Suppressor macrophage (primary cell): ENCODE measurements at regions not wholly inside any gene's neighbourhood (a gene's known extent, or its start where the extent isn't known, plus 50 kb on each side); places are given as distances from the start of the nearest gene placed in this dataset.
"Not testable (repeated sequence)": the region's sequence is repeated elsewhere in the genome, so short reads cannot be mapped to it uniquely, and the experiment has no call there.

ENCODE experiments used
- DNase-seq, 4 experiments: peaks; one replicate each; pipeline ENCODE4 v3.0.0-alpha.2; 2020 to 2022

DNA sequence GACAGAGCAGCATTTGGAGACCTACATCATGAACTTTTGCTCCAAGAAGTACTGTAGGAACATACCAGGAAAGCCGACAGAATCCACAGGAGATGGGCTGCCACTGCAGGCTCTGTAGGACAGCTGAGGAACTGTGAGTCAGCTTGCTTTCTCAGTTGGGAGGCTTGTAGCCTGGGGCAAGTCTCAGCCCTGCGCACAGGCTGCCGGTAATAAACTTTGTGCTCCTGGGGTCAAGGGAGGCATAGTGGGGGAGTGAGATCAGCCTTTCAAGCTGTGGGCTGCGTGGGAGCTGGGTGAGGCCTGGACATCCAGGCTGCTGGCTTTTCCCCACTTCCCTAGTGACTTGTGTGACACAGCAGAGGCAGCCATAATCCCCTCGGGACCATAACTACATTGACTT is 718.0 kb upstream of the CDH10 start:
- DNase-seq: no peak

DNA sequence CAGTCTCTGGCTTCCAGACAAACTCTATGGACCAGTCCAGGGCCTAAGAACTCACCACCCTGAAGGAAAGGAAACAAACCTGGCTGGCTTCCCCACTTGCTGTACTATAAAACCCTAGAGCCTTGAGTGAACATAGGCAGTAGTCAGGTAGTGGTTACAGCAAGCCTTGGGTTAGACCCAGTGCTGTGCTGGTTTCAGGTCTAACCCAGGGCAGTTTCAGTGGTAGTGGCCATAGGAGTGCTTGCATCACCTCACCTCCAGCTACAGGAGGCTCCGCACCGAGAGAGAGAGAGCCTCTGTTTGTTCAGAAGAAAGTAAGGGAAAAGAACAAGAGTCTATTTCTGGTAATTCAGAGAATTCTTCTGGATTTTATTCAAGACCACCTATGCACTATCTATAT is 714.1 kb upstream of the CDH10 start:
- DNase-seq: no peak

DNA sequence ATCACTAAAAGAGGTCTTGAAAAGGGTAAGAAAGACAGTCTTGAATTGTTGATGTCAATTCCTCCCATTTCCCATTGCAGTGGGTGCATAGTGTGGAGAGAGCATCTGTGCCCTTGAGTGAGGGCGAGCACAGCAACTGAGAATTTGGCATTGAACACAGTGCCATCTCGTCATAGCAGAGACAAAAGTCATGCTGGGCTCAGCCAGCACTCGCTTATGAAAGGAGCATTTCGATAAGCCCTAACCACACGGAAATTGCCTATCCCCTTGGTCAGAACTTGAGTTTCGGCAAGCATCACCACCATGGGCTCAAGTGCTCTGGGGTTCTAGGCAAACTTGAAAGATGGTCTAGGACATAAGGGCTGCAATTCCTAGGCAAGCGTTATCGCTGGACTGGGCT is 712.8 kb upstream of the CDH10 start:
- no peak for DNase-seq

DNA sequence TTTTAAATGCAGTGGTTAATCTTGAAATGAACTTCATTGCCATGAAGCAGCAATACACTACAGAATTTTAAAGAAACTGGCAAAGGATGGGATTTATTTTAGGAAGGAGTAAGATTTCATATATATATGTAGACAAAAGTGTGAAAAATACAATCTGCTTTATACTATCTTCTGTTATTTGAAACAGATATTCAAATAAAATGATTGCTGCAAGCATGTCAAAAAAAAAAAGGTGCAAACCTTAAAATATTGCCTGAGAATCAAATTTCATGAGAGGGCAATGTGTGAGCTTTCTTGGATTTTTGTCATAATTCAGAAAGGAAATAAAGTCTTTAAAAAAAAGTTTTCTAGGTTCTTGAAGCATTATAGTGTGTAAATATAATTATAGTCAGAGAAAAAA is 705.0 kb upstream of the CDH10 start:
- no peak for DNase-seq

DNA sequence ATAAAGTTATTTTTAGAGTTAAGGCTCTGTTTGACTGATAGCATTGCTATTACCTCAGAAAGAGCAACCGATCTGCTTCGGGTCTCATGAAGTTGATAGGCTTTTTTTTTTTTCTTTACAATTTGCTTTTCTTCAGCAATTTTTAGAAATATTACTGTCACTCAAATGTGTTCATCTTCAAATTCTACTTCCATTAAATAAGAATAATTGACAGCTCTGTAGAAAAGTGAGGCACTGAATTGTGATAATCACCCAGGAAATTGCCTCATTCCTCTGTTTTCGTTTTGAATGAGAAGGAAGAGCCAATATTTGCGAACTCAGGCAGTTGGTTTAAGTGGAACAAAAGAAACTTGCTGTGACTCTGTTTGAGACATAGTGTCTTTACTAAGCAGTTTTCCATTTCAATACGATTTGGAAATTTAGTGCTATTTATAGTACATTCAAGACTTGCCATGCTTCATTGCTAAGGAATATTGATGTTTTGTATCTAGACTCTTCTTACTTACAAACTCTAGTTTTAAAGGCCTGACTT is 700.5 kb upstream of the CDH10 start:
- no peak for DNase-seq

DNA sequence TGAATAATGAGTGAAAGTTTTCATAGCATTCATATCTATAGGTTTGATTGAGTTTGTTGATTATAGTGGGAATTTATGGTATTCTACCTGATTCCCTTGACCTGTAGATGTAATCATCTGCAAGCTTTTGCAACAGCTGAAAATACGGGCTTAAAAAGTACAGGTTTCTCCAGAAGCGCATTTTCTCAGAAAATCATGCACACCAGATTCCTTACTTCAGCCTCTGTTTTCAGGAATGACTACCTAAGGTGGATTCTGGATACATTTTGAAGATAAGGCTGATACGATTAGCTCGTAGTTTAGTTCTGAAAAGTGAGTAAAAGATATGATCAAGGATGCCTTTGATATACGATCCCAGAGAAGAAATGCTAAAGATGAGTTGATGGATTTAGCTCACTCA is 694.8 kb upstream of the CDH10 start:
- DNase-seq: no peak

DNA sequence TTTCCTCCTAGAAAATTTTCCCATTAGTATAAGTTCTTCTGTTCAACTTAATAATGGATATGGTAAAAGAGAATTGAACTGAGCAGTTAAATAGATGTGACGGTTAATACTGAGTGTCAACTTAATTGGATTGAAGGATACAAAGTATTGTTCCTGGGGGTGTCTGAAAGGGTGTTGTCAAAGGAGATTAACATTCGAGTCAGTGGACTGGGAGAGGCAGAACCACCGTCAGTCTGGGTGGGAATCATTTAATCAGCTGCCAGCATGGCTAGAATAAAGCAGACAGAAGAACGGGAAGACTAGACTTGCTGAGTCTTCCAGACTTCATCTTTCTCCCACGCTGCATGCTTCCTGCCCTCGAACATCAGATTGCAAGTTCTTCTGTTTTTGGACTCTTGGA is 689.6 kb upstream of the CDH10 start:
- DNase-seq: no peak

DNA sequence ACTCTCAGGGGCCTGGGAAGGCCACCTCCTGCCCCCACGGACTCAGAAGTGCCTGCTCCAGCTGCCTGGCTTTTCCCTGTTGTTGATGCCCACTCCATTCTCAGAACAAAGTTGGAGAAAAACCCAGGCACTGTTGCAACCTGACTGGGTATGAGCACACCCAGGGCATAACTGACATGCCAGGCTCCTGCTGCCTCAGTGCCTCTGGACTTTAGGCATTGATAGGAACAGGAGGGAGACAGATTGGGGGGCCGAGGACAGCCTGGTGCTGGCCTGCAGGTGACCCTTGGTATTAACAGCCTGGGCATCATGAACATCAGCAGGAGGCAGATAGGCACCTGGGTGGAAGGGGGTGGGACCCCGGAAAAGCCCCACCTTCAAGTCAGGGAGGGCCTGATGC is 685.9 kb upstream of the CDH10 start:
- no peak for DNase-seq

DNA sequence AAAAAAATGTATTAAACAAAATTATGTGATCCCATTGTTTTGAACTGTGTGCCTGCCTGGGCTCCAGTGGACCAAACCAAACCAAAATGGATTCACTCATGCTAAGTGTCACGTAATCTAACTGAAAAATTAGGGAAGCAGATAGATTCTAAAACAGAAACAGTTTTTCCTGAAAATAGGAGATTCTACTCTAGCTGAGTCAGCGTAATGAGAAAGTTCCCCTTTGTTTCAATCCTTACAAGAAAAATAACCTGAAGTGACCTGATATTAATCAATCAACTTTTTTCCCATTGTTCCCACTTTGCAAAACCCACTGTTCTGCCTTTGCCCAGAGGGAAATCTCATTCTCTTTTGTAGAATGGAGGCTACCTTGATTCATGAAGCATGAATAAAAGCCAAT is 682.4 kb upstream of the CDH10 start:
- no peak for DNase-seq

DNA sequence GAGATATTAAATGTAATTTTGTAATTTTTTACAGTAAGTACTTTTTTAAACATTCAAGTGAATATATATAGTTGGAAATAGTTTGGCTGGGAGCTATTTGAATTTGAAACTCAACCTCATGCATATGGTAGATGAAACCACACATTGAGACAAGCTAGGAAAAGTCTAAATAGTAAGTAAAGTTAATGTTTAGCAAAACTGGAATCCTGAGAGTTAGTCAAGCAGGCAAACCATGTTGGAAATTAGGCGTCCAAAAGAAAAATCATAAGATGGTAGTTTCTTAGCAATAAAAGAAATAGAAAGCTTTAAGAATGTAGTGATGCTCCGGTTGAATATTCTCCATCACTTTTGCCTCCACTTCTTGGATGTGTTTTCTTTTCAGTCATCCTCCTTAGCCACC is 657.1 kb upstream of the CDH10 start:
- DNase-seq: no peak

DNA sequence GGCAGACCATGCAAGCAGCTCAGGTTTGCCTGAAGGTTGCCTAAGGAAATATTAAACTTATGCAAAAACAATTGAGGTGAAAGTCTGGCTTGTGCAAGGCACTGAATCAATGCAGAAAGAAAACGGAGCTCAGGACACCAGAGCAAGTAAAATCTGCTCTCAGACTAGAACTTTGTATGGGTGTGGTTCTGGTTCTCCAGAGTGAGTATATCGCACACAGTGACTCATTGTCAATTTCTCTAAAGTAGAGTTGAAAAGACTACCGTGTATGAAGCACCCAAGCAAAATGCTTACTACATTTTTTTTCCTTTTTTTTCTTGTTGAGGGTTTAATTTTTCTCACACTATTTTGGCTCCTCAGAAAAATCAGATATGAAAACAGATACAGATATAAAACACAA is 650.3 kb upstream of the CDH10 start:
- no peak for DNase-seq

DNA sequence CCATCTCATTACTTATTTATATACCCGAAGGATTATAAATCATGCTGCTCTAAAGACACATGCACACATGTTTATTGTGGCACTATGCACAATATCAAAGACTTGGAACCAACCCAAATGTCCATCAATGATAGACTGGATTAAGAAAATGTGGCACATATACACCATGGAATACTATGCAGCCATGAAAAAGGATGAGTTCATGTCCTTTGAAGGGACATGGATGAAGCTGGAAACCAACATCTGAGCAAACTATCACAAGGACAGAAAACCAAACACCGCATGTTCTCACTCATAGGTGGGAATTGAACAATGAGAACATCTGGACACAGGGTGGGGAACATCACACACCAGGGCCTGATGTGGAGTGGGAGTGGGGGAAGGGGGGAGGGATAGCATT is 645.0 kb upstream of the CDH10 start:
- DNase-seq: not testable (repeated sequence)

DNA sequence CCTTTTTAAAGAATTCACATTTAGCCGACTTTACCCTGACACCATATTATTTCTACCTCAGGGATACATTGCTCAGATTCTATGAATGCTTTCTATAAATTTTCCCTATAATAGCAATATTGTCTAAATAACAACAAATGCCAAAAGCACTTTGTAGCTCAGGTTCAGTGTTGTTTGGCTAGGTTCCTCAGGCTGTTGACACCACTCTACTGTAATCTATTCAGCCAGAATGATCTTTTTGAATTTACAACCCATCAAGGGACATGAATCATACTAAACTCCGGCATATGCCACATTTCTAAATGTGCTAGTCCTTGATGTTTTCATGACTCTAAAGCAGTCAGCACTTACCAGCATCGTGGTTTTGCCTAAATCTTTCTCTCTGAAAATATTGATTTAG is 641.5 kb upstream of the CDH10 start:
- no peak for DNase-seq

DNA sequence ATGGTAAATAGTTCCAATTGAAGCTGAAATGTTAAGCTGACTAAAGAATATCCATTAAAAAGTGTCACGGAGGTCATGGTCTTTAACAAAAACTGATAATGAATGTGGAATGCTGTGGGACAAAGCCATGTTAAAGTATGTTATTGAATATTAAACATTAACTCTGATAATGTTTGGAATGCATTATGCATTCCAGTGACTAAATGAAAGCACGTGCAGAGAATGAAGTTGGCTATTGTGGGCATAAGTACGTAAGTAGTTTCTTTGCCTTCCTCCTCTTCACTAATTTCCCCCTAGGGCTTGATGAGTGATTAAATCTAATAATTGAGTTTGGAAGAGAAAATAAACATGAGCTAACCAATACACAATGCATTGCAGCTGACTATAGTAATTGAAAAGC is 640.4 kb upstream of the CDH10 start:
- no peak for DNase-seq

DNA sequence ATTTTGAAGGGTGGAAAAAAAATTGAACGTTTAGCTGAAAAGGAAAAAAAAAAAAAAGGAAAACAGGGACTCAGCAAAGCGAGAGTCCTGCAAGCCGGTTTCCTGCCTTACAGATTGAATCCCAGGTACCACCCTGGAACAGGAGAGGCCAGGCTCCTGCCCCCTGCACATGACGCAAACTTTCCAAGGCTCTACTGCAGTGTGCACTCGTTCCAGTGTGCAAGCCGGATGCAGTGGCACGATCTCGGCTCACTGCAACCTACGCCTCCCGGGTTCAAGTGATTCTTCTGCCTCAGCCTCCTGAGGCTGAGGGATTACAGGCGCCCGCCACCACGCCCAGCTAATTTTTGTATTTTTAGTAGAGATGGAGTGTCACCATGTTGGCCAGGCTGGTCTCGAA is 618.7 kb upstream of the CDH10 start:
- not testable (repeated sequence) for DNase-seq

DNA sequence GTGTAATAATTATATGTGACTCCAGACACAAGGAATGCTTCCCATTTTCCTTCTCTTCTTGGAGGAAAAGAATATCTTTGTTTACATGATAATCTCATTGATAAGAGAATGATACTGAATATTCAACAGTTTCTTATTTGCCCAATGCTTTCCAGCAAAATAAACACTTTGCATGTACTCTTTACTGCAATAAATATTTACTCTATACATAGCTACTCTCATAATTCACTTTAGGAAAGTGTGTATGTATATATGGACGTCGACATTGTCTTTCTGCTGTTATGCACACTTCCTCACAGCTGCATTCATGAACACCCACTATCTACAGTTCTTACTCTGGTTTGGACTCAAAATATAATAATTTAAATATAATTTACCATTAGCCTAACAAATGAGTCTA is 617.4 kb upstream of the CDH10 start:
- DNase-seq: no peak

DNA sequence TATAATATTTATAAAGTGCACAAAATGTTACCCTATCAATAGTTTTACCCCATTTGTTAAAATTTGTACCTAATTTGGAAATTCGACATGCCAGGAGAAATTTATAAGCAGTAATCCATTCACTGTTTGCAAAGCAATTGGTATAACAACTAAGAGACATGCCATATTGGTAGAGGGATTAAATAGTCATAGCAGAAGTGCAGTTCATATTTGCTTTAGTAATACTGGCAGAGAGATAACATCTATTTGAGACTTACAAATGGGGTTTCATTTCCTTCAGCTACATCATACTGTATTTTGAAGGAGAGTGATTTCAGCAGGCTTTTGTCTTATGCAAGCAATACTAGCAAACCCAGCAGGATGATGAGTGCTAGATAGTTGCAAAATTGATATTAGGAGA is 610.4 kb upstream of the CDH10 start:
- DNase-seq: no peak

DNA sequence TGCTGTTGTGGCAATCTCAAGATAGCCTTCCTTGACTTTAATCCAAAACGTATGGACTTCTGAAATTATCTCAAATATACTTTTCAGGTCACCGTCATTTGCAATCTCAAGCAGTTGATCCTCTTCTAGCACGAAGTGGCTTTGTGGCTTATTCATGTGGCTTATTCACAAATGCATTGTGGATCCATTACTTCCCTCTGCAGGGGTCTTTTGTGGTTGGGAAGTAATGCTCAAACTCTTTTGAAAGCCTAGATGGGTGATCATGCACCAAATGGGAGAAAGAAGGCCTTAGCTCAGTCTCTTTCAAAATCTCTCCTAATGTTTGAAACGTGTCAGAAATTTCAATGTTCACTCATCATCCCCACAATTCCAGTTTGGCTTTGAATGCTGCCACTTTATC is 597.2 kb upstream of the CDH10 start:
- DNase-seq: no peak

DNA sequence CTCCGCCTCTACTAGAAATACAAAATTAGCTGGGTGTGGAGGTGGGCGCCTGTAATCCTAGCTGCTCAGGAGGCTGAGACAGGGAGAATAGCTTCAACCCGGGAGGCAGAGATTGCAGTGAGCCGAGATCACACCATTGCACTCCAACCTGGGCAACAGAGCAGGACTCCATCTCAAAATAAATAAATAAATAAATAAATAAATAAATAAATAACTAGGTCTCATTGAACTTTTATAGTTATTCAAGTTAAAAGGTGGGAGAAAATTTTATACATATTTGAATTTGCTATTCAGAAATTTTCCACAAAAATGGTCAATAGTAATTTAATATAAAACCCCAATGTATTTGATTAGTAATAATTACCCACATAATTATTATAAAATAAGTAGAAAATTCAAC is 593.9 kb upstream of the CDH10 start:
- DNase-seq: not testable (repeated sequence)

DNA sequence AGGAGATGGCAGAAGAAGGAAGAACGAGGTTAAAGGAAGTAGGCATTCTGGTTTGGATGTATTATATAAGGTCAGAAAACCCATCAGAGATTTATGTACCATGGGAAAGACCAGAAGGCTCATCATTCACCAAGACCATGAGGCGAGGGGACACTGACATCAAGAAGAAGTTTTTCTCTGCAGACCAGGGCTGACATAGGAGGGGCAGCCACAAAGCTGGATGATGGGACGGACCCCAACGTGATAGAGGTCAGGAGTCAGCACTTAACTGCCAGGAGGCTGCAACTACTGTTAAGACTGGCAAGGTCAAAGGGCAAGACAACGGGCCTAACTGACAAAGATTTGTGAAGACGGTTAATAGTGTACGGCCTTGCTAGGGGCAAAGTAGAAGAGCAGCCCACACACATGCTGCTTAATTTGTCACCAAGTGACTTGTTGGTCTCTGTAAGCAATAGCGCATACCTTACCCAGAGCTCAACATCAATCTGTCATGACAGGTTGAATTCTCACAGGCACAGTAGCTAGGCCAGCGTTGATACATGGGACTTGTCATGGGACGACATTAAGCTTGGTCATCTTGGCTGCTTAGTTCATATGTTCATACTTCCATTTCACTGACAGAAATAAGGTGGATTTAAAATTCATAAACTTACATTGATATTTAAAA is 579.7 kb upstream of the CDH10 start:
- DNase-seq: no peak

DNA sequence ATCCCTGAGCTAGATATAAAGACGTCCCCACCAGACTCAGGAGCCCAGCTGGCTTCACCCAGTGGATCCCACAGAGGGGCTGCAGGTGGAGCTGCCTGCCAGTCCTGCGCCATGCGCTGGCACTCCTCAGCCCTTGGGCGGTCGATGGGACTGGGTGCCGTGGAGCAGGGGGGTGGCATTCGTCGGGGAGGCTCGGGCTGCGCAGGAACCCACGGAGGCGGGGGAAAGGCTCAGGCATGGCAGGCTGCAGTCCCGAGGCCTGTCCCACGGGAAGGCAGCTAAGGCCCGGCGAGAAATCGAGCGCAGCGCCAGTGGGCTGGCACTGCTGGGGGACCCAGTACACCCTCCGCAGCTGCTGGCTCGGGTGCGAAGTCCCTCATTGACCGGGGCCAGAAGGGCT is 555.1 kb upstream of the CDH10 start:
- not testable (repeated sequence) for DNase-seq

DNA sequence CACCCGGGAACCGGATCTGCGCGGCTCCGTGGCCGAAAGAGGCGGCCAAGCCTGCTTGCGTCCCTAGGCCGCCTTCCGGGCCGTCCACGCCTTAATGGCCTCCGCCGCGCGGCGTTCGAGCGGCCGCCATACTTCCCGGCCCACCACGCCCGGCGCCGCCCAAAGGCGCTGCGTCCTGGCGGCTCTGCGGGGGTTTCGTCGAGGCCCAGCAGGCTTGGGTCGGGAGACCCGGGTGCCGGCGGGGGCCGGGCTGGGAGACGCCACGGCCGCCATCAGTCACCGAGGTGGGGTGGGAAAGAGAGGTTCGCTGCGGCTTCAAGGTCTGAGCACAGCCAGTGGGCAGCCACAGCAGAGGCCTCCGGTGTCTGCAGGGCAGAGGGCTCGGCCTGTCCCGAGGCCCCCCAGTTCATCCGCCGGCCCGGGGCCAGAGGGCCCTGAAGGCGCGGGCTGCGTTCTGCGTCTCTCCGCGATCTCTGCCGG is 545.8 kb upstream of the CDH10 start:
- DNase-seq: peak in 1 of 4 experiments; percentile 30

DNA sequence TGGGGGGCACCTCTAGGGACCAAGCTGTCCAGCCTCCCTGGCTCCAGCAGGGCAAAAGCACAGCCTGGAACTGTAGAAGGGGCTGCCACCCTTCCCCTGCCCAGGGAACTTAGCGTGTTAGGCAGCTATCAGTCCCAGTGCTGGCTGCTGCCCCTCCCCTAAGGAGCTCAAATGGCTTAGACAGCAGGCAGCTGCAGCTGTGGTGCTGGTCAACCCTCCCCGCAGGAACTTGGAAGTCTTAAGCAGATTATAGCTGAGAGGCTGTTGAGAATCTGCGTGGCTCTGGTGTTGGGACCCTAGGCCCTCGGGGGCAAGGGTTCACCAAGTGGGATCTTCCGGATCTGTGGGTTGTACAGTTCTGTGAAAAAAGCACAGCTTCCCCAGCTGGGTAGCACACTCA is 536.5 kb upstream of the CDH10 start:
- no peak for DNase-seq

DNA sequence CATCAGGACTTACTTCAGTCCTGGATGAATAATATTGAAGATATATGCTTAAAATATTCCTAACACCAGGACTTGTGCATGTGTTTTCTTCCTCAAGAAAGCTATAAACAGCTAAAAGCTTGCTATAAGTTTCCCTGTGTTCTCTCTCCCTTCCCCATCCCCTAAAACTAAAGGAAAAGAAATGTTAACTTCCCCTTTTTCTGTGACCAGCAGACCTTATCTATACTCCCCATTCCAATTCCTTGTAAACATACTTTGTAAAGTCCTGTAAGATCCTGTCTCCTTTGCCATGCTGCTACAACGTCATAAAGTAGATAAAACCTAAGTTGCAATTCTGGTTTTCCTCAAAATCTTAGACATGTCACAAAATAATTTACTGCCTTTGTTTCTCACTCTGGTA is 517.8 kb upstream of the CDH10 start:
- DNase-seq: not testable (repeated sequence)

DNA sequence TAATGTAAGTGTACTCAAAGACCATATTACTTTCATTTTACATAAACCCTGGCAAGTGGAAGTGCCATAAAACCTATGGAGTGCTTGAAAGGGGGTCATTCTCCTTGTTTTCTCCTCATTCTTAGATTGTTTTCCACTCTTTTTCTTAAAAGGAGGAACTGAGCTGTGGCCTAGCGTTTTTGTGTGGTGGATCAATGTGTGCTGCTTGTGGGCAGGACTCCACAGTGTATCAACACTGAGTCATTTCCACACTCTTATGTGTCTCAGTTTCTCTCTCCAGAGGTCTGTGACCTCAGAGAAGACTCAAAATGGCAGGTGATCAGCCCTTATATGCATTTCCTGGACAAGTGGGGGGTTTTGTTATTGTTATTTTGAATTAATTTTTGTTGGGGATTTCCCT is 516.1 kb upstream of the CDH10 start:
- no peak for DNase-seq
